GM21737 (cell line): ENCODE measurements at regions not wholly inside any gene's neighbourhood (a gene's known extent, or its start where the extent isn't known, plus 50 kb on each side); places are given as distances from the start of the nearest gene placed in this dataset.

ENCODE experiments used
- ATAC-seq: cut with Tn5 transposase; IDR thresholded peaks from one replicate; pipeline ENCODE4 v1.9.1; 2021; ENCODE audit warnings: mild to moderate bottlenecking, moderate library complexity; ENCODE audit not compliant: unreplicated experiment

DNA sequence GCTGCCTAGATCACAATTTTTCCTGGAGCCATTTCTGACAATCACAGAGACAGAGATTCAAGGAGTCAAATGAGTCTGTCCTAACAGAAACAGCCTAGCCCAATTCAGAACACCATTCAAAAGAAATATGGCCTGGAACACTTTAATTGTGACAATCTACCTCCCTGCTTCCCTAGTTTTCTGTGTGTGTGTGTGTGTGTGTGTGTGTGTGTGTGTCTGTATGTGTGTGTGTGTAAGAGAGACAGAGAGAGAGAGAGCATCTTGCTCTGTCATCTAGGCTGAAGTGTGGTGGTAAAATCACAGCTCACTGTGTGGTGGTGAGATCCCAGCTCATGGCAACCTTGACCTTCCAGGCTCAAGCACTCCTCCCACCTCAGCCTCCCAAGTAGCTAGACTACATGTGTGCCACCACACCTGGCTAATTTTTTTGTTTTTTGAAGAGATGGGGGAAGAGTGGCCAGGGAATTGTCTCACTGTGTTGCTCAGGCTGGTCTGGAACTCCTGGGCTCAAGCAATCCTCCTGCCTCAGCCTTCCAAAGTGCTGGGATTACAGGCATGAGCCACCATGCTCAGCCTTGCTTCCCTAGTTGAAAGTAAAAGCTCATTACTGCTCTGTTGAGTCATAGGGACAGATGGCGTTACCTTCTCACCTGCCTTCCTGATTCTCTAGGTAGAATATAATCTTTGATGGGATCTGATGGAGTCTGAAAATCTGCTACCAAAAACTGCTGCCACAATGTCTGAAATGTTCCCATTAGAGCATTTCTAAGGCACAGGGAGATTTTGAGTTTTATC lies 89.6 kb upstream of the BEND6 start:
- no peak for ATAC-seq

DNA sequence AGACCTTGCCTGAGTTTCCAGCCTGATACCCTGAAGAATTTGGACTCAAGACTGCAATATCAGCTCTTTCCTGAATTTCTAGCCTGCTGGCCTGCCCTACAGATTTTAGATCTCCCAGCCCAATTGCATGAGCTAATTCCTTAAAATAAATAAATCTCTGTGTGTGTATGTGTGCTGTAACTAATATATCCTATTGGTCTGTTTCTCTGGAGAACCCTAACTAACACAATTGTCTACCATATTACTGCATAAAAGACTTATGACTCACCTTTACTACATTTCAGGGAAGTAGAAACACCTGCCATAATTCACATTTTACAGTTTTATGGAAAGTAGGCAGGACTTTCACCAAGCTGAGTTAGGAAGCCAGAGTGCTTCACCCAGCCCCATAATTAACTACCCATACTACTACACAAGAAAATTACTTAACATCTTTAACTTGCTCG lies 90.7 kb upstream of the BEND6 start:
- ATAC-seq, result no peak

DNA sequence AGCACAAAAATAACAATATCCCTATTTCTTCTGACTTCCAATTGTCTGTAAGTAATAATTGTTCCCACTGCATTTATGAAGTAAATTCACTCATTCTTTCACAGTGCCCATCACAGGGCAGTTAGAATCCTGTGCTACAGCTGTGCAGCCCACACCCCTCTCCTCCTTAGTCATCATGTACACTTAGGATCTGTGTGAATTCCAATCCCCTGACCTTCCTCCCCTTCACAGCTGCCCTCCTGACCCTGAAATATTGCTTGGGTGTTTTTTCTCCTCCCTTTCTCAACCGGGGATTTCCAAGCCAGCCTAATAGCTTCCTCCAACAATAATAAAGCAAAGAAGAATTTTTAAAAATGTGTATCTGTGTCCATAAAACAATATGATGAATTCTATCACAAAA lies 91.5 kb upstream of the BEND6 start:
- ATAC-seq, result no peak

DNA sequence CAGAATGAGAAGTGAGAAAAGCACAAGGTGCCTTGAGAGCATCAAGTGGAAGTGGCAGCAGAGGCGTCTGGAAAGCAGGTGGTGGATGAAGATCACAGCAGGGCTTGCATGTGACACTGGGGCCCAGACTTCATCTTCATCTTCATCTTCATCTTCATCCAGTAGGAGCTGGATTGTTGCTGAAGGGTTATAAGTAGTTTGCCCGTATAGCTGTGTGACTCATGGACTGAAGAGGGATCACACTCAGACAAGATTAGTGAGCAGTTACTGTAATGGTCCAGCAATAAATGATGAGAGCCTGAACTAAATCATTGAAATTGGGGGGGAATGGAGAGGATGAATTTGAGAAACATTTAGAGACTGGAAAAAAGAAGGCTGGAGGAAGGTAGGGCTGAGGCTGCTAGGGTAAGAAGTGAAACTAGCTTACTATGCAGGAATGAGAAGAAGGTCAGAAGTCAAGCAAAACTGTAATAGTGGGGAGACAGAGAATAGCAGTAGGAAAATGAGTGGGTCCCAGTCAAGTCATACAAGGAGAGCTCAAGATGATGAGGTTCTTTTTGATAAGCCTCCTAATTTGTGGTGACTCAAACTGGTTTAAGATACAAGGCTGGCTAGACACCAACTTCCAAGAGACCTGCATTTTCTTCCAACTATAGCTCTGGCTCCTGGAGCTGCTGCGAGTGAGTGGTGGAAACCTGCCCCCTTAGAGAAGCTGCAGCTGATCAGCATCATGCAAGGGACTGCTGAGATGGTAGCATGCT lies 92.3 kb upstream of the BEND6 start:
- no peak for ATAC-seq

DNA sequence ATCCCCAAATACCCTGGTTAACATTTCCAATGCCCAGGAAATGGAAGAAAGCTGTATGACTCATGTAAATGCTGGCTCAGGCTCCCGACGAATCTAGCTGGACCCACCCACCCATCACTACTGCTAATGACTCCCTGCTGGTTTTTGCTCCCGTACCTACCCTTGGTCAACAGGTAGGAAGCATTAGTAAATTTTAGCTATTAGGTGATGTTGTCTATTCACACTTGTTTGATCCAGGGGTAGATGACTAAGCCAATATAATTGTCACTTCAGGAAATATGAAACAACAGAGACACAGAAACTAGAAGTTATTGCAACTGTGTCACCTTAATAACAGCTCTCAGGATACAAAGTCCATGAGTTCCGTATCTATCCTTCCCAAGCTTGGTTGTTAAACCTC lies 94.4 kb upstream of the BEND6 start:
- ATAC-seq, result no peak

DNA sequence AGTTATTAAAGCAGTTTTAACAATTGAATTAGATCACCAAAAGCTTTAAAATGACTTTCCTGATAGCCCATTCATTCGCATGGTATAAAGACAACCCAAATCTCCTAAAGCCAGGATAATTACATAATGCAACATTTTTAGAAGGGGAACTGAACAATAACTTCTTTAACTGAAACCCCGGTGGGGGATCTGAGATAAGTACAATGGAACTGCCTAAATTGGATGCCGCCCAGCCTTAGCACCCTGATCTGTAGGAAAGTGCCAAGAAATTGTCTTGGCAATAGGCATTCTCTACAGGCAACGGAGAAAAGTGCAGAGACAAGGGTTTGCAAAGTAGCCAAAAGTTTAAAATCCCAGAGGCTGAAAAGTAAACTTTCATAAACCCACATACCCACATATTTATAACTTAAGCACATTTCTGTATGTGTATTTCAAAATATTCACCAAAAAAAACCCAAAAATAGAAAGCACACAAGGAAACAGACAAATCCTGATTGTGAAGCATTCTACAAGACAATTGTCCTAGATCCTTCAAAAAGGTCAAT lies 98.8 kb upstream of the BEND6 start:
- no peak for ATAC-seq

DNA sequence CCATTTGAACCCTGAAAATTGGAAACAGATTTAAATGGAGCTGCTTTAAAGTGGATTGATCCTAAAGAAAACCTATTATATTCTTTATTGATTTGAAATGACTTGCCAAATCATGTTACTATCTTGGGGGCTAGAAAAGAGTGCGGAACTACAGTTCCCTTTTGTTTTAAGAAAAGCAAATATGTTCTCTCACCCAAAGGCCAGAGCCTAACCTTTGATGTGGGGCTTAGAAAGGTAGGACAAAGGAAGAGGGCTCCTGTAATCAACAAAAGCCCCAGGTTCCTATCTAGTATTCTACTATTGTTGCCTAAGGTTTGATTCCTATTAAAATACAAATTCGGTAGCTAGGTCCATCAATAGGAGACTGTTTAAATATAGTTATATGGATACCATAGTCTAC lies 100.8 kb upstream of the BEND6 start:
- ATAC-seq, result no peak

DNA sequence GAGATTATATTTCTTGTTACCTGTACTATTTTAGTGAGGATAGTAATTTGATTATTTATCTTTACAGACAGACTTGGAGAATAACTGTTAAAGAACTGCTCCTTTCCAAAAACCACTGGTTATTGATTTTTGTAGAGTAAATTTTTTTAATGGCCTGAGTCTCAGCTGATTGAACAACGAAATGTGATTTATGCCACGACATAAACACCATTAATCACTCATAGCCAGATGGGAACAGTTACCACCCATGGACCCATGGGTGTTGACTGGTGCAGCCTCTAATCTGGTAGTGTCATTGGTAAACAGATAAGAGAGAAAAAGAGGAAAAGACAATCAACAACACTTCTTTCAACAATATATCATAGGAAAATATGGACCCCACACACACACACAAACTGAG lies 101.4 kb upstream of the BEND6 start:
- no peak for ATAC-seq

DNA sequence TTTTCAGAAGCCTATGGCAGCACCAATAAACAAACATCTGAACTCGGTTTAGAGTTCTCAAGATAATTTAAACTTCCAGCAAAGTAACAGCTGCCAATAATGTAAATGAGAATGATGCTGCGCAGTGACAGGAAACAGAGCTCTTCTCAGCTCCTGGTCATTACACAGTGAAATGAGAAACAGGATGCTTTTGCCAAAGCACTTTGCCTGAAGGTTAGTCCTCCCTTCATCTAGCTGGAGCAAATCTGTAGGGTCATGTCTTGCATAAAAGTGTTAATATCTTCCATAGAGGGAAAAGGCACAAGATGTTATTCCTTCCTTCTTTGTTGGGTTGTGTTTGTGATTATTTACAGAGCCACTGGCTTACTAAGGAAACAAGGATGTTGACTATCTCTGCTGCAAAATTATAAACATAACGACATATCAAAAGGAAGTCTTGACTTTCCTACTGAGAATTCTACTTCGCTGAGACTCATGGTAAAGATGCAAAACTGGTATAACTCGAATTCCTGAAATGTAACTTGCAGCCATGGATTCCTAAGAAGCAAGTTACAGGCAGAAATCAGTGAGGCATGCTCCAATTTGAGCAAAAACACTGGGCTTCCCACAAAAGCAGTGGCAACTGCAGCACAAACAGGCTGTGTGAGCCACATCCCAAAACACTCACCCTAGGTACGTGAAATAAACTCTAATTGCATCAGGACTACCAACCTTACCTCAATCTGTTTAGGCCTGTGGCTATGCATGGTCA lies 102.5 kb upstream of the BEND6 start:
- ATAC-seq, result peak; percentile 25

DNA sequence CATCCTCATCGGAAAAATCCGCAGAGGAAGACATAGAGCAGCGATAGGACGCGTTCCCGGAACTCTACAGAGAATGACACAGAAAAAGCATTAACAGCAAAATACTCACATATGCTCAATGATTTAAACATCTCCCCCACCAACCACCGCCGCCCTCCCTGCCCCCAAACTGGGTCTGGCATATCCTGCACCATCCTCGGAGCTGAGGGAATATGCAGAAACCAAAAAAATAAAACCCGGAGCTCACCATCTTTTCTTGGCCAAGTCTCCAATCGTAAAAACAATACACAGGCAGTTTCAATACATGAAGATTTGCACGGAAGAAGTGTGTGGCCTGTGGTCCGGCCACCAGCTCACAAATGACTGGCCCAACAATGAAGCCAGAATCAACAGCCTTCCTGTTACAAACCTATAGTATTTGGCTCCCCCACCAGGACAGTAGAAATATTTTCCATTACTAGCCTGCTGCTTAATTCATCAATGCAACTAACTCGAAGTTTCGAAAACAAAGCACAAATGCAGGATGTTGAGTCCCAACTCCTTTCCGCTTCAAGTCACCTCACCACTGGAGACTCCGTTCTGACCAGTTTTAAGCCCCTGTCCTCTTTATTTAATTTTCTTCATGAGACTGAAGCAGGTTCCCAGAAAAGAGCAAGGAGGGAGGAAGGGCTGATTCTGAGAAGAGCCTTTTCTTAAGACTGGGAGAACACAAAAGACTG lies 103.2 kb upstream of the BEND6 start:
- peak; percentile 92 for ATAC-seq

DNA sequence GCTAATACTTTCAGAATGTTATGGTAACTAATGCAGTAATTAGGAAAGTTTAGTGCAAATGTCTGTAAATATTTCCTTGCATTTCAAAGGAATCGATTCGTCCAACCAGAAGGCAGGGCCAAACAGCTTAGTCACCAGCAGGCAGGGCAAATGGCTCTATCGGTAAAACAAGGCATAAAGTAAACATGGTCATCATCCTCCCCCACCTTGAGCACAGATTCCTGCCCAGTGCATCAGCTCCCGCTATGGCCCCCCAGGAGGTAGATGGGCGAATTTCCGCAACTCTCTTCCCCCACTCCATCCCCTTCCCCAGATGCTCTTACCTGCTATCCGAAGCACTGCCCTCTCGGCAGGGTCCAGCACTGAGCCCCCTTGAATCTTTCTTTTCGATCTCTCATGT lies 103.8 kb upstream of the BEND6 start:
- ATAC-seq, result peak; percentile 7

DNA sequence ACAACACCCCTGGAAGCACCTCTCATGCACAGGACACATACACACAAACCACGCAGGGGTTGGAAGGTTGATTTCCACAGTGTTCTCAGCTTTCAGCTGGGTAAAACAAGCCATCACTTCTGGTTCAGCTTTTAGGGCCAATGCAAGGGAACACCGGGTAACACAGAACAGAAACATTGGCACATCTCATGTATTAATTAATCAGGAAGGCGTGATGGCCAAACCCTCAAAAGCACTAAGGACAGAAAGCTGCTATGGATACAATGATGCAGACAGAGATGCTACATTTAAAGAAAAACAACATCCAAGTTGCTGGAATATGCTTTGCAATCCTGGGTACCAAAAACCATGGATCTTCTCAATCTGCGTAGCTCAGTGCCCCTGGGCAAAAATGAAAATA lies 104.3 kb upstream of the BEND6 start:
- no peak for ATAC-seq

DNA sequence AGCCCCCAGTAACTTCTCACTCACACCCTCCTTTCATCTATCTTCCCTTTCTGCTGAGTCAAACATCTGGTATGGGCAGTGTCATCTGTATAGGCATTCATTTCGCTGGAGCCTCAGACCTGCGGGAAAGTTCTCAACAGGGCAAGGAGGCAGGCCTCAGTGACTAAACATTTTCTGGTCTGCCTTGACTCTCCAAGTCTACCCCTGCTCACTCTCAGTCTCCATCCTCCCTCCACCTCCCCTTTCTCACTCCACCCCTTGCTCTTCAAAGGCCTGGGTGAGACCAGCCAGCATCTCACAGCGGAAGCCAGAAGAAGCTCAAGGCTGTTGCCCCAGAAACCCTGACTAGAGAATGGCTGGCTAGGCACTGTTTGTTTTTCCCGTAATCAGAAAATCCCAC lies 105.0 kb upstream of the BEND6 start:
- no peak for ATAC-seq

DNA sequence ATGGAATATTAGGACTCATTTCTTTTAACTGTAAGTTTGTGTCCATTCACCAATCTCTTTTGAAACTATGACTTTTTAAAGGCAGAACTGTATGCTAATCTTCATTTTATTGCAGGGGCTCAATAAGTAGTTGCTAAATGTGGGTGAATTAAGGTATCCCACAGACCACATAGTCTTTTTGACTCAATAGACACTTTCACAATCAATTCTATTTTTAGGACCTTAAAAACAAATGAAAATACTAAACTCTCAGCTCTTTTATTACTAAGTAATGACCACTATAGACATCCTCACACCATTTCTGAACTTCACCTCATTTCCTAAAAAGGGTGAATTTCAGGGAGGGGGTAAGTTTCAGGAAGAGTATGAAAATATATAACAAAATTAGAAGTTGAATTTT lies 106.8 kb upstream of the BEND6 start:
- no peak for ATAC-seq

DNA sequence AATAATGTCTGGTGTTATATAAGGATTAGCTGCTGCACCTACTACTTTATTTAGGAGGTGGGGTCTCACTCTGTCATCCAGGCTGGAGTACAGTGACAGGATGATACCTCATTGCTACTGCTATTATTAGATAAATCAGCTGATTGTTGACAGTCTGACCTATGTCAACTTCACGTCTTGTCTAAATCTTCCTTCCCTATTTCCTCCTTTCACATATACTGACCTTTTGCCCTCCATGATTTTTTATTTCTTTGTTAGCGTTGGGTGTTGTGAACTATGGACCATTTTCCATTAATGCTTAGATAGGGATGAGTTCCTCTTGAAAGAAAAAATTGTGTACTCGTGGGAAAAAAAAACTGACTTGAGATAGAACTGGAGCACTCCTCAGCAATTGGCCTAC lies 109.9 kb upstream of the BEND6 start:
- no peak for ATAC-seq

DNA sequence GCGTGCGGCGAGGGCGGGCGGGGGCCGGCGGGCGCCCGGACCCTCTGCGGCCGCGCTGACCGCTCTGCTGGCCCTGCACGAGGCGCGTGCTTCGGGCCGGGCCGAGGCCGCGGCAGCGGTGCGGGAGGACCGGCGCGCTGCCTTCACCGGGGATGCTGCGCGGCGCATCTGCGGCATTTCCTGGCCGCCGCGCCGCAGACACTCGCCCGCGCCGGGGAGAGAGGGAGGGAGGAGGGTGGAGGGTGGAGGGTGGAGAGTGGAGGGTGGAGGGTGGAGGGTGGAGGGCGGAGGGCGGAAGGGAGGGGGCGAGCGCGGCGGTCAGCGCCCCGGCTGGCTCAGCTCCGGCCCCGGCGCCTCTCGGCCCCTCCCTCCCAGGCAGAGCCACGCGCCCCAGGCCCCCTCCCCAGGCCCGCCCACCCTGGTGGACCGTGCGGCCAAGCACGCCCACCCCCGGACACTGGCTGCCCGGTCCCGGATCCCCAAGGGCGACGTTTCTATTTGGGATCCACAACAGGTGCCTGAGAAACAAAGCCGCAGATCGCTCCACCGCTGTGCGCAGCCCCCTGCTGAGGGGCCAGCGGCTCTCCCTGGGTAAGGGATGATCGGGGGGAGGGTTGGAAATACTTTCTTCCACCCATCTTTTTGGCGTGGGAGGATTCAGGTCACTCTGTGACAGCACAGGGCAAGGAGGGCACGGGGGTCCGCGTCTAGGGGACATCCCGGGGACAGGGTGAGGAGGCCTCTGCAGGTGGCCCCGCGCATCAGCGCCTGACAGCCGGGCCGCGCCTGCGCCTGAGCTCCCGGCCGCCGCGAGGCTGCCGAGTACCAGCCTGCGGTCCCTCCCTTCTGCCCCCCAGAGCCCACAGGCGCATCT lies 111.2 kb upstream of the BEND6 start:
- peak; percentile 80 for ATAC-seq

DNA sequence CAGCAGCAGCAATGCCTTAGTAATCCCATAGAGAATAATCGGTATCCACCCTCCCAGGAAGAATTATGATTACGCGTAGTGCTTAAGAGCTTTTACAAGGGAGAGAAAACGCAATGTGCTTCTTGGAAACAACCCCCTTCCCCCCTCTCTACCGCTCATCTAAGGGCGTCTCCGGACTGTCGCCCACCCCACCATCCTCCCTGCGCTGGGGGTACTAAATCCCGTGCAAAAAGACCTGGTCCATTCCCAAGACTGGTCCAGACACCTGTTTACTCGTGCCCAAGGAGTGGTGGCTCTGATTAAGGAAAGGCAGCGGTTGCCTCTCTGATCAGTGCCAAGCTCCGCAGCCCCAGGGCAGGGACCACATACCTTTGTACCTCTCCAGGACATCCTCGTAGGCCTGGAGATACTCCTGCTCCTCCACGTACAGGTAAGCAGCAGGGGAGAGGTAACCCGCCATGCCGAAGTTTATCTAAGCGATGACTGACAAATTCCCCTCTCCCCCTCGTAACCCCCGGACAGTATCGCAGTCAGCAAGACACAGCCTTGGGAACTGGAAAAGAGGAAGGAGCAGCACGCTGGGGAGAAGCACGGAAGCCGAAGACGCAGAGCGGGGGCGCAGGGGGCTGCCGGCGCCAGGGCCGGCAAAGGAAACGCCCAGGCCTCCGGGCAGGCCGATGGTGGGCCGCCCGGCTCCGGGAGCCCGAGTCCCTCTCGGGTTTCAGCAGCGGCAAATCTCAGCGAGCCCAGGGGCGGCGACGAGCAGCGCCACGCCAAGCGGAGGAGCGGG lies 112.0 kb upstream of the BEND6 start:
- ATAC-seq, result peak; percentile 30

DNA sequence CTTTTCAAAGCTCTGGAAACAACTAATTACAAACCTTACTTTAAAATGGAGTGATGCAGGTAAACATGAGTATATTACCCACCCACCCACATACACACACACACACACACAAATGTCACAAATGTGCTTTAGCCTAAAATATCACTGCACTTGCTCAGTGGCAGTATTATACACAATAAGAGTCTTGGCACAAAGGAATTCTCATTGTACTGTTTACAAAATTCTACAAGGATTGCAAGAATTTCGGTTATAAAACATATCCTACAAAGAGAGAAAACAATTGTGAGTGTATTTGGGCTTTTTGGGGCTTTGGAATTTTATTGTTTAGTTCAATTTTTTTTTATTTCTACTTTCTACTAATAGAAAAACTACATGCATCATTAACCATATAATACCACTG lies 113.2 kb upstream of the BEND6 start:
- no peak for ATAC-seq

DNA sequence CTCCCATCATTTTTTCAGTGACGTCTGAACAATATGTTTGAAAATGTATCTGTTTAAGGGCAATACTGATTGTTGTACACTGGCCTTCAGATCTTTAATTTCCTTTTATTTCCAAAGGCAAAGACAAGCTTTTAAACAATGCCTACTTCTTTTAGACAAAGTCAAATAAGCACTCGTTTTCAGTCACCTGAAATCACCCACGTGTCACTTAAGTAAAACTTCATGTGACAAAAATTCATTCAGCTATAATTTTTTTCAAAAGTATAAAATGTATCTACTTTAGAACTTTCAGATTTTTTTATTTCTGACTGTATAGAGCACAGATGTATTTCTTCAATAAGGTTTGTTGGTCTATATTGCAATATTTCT lies 113.5 kb upstream of the BEND6 start:
- ATAC-seq, result no peak
